Neural cell (in vitro differentiated cells): ENCODE measurements at regions not wholly inside any gene's neighbourhood (a gene's known extent, or its start where the extent isn't known, plus 50 kb on each side); places are given as distances from the start of the nearest gene placed in this dataset.

Experiments
- CTCF ChIP-seq: fragments of 450-650 bp; IDR thresholded peaks from 2 replicates; pipeline ENCODE4 v1.5.1; 2014; ENCODE audit warnings: antibody characterized with exemption, mild to moderate bottlenecking, moderate library complexity; ENCODE audit not compliant: poor library complexity, severe bottlenecking
- EP300 ChIP-seq: fragments of 450-650 bp; conservative IDR thresholded peaks from 2 replicates; pipeline ENCODE4 v1.6.1; 2014; ENCODE audit warnings: antibody characterized with exemption, mild to moderate bottlenecking, moderate library complexity; ENCODE audit not compliant: poor library complexity, severe bottlenecking
- EZH2 ChIP-seq: fragments of 200-600, 300-800 bp; shearing (Covaris generic), sonication (generic); IDR thresholded peaks from 2 replicates; pipeline ENCODE4 v1.6.1; 2014; ENCODE audit warnings: antibody characterized with exemption, low read length, borderline replicate concordance, mild to moderate bottlenecking; ENCODE audit not compliant: insufficient read depth, poor library complexity, severe bottlenecking

GRCh38 chrX:118177708-118178107, 61.1 kb upstream of the KLHL13 start:
- TF ChIP-seq EP300 (no peak), CTCF (no peak), EZH2 (no peak)
